Suppressor macrophage (primary cell): ENCODE measurements at regions not wholly inside any gene's neighbourhood (a gene's known extent, or its start where the extent isn't known, plus 50 kb on each side); places are given as distances from the start of the nearest gene placed in this dataset.
"Not testable (repeated sequence)": the region's sequence is repeated elsewhere in the genome, so short reads cannot be mapped to it uniquely, and the experiment has no call there.

Source experiments
- DNase-seq, 4 experiments: peaks; one replicate each; pipeline ENCODE4 v3.0.0-alpha.2; 2020 to 2022

DNA sequence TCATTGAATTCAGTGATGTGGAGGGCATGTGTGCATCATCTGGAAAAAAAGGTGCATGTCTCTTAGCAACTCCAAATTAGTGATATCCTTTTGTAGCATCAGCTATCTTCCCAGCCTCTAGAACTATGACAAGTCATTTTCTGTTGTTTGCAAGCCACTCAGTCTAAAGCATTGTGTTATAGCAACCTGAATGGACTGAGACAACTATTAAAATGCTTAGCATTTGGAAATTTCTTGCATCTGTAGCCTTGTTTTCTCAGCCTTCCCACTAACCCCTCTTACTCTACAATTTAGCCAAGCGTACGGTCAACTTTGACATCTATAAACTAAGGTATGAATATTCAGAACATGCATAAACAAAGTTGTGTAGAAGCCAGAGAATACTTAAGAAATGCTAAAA is 777.1 kb upstream of the CDH18 start:
- DNase-seq: not testable (repeated sequence)

DNA sequence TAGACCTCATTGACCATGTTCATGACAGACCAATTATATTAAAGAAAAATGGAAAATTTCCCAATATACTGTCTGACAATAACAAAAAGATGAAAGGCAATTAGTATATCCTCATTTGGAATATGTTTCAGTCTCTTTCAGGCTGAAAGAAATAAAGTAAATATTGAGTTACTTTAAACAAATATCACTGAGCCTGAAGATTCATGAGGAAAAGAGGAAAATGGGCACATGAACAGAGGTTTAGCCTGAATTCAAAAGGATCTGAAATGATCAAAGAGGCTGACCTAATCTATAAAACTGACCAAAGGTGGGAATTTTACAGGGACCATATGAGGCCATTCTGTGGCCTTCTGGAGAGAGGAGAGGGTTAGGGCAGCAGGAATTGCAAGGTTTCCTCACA is 771.5 kb upstream of the CDH18 start:
- DNase-seq: not testable (repeated sequence)

DNA sequence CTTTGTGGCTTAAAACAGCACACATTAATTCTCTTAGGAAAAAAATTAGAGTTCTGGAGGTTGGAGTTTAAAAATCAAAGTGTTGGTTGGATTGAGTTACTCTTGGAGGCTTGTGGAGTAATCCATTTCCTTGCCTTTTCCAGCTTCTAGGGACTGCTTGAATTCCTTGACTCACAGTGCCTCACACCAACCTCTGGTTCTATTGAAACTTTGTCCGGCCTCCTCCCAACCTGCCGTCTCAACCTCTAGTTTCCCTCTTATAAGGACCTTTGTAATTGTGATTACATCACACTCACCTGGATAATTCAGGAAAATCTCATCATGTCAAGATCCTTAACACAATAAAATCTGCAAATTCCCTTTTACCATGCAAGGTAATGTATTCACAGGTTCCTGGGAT is 764.2 kb upstream of the CDH18 start:
- not testable (repeated sequence) for DNase-seq

DNA sequence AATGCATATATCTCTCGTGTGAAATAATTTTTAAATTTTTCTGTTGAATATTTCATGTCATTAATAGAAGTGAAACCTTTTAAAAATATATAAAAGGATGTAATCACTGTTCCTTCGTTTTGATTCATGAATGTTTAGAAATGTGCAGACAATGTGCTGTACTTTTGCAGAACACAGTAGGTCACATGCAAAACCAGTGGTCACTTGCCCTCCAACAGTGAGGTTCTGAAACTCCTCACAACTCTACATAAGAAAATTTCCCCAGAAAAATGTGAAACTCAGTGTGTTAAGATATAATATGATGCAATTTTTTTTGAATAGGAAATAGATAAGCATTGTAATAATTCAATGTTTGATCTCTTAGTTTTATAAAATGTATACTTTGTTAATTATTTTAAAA is 747.7 kb upstream of the CDH18 start:
- DNase-seq: not testable (repeated sequence)

DNA sequence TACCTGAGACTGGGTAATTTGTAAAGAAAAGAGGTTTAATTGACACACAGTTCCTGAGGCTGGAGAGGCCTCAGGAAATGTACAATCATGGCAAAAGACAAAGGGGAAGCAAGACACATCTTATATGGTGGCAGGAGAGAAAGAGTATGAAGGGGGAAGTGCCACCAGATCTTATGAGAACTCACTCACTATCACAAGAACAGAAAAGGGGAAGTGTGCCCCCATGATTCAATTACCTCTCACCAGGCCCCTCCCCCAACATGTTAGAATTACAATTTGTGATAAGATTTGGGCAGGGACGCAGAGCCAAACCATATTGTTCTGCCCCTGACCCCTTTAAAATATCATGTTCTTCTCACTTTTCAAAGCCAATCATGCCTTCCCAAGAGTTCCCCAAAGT is 744.2 kb upstream of the CDH18 start:
- not testable (repeated sequence) for DNase-seq

DNA sequence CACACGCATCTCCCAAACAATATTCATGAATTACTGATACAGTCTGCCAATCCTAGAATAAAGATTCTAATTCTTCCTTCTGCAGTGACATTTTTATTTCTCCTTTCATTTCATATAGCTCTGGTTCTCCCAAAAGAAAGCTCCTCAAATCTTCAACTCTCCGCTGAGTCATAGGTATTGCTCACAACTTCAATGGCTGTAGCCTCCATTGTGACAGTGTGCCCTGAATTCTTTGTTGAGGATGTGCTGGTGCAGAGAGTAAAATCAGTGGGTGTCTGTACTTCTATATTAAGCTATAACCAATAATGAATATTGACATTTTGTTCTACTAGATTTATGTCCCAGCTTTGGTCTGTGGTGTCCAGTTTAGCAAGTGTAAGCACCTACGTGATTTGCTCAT is 733.3 kb upstream of the CDH18 start:
- not testable (repeated sequence) for DNase-seq

DNA sequence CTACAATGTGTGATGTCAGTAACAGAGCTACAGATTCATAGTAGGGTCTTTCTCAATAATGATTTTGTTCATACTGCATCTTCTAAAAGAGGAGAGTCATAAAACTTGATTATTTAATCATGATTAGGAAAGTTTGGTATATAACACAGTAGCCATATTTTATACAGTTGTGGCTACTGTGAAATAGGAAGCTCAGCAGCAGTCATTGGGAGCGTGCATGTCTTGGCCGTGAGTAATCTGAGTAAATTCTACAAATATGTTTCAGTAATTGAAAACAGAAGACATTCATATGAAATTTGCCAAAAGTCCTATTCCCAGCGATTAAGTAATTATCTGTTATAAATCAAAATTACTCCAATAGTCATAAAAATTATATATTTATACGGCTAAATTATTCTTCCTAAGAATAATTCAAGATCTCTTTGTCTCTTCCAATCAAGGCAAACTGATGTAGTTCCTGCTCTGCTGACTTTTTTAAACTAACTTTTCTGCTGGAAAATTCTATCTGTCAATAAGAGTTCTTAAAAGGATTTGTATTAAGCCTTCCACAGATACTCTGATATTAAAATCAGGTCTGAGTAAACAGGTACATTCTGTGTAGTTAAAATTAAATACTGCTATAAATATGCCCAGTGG is 723.6 kb upstream of the CDH18 start:
- DNase-seq: not testable (repeated sequence)

DNA sequence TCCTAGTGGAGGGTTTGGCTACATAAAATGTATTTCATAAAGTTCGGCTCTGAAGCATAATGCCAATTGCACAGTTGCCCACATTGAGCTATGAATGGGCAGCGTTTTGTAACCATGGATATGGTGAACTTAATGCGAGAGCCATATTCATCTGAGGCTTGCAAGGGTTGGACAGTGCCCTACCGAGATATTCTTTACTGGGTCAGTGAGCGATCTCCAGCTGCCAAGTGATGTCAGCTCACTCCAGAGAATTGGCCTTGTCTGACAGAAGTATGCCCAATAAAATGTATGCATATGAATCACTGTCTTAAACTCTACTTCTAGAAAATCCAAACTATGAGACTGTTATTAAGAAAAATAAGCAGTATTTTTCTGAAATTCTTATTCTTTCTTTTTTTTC is 719.6 kb upstream of the CDH18 start:
- not testable (repeated sequence) for DNase-seq

DNA sequence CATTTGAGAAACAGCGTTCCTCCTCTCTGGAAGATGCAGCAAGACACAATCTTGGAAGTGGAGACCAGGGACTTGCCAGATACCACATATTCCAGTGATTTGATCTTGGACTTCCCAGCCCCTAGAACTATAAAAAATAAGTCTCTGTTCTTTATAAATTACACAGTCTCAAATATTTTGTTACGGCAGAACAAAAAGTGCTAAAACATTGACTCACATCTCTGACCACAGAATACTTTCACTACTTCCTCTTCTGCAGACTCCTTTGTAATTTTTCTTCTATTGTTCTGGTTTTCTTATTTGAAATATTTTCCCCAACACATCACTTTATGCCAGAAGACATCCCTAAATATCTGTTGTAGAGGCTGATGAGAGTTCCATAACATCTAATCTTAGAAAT is 706.1 kb upstream of the CDH18 start:
- DNase-seq: no peak

DNA sequence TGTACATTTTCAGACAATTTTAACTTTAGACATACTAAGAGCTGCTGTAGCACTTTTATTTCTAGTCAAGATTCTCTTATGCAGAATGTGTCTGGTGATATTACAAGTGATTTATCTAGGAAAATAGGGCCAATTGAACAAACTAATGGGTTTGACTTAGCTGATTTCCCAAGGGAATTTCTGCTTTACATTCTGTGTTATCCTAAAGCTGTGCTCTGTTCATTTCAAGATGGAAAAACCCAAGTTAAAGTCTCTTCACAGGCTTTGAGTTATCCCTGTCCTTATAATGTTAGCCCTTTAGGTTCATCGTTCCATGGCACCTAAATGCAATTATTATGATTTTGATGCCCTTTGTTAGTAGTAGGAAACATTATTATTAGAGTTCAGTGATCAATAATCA is 704.9 kb upstream of the CDH18 start:
- DNase-seq: no peak

DNA sequence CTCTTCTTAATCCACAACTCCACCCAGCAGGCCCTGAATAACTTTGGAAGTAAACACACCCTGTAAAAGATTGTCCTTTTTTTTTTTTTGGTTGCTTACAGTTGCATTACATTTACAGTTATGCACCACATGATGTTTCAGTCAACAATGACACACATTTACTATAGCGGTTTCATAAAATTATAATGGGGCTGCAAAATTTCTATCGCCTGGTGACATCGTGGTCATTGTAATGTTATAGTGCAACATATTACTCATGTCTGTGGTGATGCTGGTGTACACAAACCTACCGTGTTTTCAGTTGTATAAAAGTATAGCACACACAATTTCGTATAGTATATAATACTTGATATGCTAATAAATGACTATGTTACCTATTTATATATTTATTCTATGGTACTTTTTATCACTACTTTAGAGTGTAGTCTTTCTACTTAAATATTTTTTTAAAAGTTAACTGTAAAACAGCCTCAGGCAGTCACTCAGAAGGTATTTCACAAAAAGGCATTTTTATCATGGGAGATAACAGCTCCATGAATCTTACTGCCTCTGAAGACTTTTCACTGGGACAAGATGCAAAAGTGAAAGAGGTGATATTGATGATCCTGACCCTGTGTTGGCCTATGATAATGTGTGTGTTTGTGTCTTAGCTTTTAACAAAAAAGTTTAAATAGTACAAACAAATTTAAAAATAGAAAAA is 695.4 kb upstream of the CDH18 start:
- no peak for DNase-seq

DNA sequence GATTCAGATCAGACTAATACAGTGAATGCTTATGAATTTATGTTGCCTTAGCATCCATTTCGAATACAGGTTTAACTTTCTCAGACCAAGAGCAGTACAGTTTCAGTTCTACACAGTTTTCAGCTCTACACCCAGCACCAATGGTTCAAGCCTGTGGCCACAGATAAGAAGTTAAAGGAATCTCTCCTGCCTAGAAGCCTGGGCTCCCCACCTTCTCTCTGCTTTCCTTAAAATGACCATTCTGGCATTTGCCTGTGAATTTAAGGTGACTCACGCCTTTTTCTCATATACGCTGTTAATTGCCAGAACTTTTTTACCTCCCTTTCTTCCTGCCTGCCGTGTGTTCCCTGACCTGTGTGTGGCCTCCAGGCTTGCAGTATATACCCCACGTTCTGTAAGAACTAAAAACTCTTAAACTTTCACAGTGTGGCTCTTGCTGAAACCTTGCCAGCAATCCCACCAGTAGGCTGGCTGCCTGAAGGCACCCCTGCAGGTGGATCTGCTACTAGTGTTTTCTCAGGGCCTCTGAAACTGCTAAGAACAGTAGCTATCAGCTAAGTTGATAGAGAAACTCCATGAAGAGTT is 692.8 kb upstream of the CDH18 start:
- DNase-seq: no peak

DNA sequence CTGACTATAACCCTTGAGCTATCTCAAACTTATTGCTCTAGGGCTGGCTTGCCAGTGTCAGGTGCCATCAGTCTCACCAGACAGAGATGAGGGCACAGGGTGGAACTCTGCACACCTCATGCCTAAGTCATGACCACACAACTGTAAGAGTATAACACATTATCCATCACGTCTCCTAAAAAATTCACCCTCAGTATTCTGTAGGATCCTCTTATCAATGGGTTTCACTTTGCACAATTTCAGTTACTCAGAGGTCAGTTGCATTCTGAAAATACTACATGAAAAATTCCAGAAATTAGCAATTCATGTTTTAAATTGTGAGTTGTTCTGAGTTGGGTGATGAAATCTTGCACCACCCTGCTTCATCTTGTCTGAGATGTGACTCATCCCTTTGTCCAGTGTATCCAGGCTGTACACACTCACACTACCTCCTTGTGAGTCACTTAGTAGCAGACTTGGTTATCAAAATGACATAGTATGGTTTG is 690.9 kb upstream of the CDH18 start:
- no peak for DNase-seq

DNA sequence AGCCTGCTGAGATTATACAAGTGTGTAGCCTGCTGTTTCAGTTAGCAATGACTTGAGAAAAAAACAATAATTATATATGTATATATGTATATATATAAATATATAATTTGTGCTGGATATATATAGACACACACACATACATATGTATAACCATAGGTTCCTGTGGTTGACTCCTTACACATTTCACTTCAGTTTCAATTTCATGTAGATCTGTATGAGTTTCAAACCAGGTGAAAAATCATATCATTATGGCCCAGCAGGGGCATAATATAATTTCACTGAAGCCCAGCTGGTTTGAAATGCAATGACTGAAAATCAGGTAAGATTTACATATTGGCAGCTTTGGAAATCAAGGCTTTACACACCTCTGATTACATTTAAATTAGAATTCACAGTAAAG is 690.4 kb upstream of the CDH18 start:
- no peak for DNase-seq

DNA sequence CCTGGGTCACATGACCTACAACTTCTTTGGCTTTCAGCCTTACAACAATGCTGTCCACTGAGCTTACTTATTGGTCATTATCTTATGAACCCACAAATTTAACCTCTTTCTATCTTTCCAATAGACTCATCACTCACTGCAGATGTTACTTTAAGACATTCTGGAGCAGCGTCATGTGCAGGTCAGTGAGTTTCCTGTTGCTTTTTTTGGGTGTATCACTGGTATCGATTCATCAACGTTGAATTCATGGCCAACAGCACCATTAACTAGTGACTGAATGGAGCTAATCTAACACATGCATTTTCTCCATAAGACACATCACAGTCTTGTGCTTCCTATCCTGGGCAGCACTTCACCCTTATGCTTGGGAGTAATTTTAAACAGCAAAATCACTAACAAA is 672.6 kb upstream of the CDH18 start:
- no peak for DNase-seq

DNA sequence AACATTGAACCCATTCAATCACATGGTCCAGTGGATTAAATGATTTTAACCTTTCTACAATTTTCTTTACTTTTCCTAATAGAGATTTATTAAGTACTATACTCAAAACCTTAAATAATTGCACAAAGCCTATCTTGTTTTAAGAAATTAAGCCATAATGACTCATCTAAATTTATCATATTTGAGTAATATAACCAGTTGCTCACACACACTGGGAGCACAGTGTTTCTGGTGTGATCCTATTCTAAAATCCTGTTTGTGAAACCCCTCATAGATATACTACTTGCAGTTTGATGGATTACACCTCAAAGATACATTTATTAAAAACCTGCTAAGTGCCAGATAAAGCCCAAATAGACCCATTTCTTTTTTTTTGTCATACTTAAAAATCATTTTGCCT is 668.3 kb upstream of the CDH18 start:
- no peak for DNase-seq

DNA sequence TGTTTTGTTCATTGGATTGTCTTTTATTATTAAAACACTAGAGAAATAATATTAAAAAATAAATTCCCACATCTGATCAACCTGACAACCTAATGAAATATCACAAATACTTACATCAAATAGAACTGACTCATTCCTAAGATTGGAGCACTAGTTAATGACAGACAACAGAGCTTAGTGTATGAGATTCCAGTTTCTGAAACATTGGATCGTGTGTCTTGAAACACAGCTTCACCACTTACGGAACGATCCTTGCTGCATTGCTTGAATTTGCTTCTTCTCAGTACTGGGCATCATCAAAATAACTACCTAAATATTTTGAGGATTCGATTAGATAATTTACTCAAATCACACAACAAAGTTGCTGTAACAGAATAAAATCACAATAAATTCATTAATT is 667.2 kb upstream of the CDH18 start:
- DNase-seq: no peak

DNA sequence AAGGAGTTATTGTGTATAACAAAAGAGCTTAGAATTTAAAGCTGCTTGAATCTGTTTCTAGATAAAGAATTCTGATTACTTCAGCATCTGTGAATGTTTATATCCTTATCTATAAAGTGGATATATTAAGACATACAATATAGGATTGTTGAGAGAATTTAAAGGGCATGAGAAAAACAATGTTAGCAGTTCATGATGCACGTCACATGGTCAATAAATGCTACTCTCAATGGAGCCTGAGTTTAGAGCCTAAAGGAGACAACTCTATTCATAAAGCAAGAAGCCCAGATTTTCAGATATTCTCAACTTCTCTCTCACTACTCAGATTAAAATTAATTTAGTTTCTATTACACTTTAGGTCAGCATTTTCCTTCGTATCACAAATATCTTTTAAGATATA is 666.7 kb upstream of the CDH18 start:
- no peak for DNase-seq

DNA sequence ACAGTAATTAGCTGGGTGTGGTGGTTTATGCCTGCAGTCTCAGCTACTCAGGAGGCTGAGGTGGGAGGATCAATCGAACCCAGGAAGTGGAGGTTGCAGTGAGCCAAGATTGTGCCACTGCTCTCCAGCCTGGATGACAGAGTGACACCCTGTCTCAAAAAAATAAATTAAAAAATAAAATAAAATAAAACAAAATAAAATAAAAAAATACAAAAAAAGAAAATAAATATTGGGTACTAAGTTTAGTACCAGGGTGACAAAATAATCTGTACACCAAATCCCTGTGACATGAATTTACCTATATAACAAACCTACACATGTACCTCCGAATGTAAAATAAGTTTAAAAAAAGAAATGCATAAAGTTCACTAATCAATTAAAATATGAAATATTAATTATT is 666.0 kb upstream of the CDH18 start:
- DNase-seq: no peak

DNA sequence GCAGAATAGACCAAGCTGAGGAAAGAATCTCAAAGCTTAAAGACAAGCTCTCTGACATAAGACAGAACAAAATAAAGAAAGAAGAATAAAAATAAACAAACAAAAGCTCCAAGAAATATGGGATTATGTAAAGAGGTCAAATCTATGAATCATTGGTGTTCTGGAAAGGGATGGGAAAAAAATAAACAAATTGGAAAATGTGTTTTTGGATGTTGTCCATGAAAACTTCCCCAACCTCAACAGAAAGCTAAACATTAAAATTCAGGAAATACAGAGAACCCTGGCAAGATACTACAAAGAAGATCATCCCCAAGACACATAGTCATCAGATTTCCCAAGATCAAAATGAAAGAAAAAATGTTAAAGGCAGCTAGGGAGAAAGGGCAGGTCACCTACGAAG is 662.0 kb upstream of the CDH18 start:
- no peak for DNase-seq

DNA sequence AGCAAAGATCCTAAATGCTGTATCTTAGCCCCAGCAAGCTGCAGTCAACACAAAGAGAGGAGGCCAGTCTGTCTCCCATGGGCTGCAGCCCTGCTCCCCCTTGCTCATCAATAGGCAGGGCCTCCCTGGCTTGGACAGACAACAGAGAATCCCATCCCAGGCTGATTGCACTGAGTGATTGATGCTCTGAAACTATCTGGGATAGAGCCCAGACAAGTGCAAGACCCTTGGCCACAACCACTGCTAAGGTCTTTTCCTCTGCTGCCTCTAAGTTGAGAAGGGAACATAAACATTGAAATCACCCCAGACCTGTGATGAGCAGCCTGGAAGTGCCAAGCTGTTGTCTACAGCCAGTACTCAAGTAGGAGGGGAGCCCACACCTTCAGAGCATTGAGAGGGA is 661.0 kb upstream of the CDH18 start:
- no peak for DNase-seq

DNA sequence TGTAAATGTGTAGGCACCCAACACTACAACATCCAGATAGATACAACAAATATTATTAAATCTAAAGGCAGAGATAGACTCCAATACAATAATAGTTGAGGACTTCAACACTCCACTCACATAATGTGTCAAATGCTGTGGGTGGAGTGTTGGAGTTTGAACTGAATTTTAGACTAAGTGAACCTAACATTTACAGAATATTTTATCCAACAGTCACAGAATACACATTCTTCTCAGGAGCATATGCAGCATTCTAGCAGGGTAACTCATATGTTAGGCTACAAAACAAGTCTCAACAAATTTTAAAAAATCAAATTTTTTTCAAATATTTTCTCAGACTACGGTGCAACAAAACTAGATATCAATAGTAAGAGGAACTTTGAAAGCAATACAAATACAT is 648.7 kb upstream of the CDH18 start:
- DNase-seq: no peak

DNA sequence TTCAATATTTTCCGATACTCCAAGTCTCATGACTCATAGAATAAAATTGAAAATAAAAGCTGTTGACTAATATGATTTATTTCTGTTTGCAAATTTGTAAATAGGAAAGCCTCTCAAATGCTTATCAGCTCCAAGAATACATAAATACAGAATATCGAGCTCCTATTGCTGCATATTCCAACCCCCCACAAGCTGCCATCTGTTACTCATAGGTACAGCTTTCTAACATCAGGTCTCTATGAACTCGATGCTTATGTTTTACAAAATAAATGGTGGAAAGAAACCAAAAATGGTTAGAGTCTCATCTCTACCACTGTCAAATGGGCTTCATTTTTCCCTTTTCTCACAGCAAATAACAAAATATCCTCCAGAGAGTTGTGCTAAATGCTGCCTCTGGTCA is 631.6 kb upstream of the CDH18 start:
- no peak for DNase-seq

DNA sequence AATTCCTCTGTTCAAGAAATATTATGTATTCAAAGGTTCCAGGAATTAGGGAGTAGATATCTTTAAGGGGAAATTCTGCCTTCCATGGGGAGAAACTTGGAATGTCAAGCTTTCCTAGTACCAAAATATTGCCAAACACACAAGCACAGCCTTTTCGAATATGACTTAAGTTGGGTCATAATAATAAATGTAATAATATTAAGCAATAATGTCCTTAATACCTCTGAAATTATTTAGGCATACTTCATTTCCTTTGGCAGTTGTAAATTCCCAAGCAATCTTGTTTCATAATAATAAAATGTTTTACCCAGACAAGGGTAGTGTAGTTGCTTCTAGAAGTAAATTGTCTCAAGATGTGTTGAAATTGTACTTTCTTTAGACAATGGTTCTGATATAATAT is 630.3 kb upstream of the CDH18 start:
- no peak for DNase-seq
